SK-N-MC (cell line): ENCODE measurements at regions not wholly inside any gene's neighbourhood (a gene's known extent, or its start where the extent isn't known, plus 50 kb on each side); places are given as distances from the start of the nearest gene placed in this dataset.

Experiments
- EZH2 ChIP-seq: fragments of 200-600 bp; sonication (generic); IDR thresholded peaks from one replicate; pipeline ENCODE4 v1.6.1; 2017; ENCODE audit warnings: antibody characterized with exemption
- POLR2AphosphoS5 ChIP-seq: IDR thresholded peaks from 2 replicates; pipeline ENCODE4 v1.6.1; 2012; ENCODE audit warnings: mild to moderate bottlenecking, low read depth, low read length, borderline replicate concordance

GRCh38 chr3:72143966-72144717, 359.2 kb upstream of the PROK2 start:
- TF ChIP-seq POLR2AphosphoS5 (no peak), EZH2 (no peak)
